22Rv1 (cell line): ENCODE measurements at regions not wholly inside any gene's neighbourhood (a gene's known extent, or its start where the extent isn't known, plus 50 kb on each side); places are given as distances from the start of the nearest gene placed in this dataset.

Source experiments
- H3K27ac ChIP-seq: fragments of 450-650 bp; 2 replicates; pipeline ENCODE4 v1.5.1; 2017
- CTCF ChIP-seq: fragments of 450-650 bp; IDR thresholded peaks from 2 replicates; pipeline ENCODE4 v1.5.1; 2017; ENCODE audit warnings: mild to moderate bottlenecking
- ZFX ChIP-seq: fragments of 450-650 bp; IDR thresholded peaks from 2 replicates; pipeline ENCODE4 v1.6.1; 2017; ENCODE audit warnings: antibody characterized with exemption, borderline replicate concordance

DNA sequence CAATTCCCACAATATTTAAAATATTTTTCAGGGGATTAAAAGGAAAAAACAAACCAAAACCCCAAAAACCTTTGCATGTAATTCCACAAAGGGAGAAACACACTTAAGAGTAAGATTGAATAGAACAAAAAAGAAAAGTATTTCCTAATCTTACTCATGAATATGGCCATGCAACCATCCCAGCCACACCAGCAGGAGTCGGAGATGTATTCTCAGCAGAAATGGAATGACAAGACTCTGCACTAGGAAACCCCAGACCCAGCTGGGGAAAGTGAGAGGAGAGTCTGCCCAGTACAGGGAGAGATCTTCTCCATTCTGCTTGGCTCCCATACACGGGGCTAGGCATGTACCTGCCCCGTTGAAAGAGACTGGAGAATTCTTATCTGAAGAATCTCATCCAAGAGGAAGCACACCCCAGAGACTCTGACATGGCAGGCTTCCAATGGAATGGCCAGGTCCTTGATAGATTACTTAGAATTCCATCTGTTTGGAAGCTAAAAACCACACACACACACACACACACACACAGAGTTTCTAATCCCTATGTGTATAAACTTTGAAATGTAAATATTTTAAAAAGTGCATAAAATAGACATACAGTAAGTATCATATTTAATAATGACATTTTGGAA, 118.8 kb downstream of the GADD45G start:
- no peak for TF ChIP-seq ZFX
- no peak for TF ChIP-seq CTCF
- no peak overlapping the region for H3K27ac ChIP-seq

- TF ChIP-seq ZFX (no peak), CTCF (no peak)
- no peak overlapping the region for H3K27ac ChIP-seq
Measured at GRCh38 chr9:89724659-89725058, 119.8 kb downstream of the GADD45G start.

GRCh38 chr9:89725271-89725670, 120.5 kb downstream of the GADD45G start:
- no peak overlapping the region for H3K27ac ChIP-seq
- no peak for TF ChIP-seq CTCF
- TF ChIP-seq ZFX: no peak

- H3K27ac ChIP-seq: no peak overlapping the region
- no peak for TF ChIP-seq ZFX
- TF ChIP-seq CTCF: no peak
Measured at GRCh38 chr9:89729954-89730530, 125.2 kb downstream of the GADD45G start.

DNA sequence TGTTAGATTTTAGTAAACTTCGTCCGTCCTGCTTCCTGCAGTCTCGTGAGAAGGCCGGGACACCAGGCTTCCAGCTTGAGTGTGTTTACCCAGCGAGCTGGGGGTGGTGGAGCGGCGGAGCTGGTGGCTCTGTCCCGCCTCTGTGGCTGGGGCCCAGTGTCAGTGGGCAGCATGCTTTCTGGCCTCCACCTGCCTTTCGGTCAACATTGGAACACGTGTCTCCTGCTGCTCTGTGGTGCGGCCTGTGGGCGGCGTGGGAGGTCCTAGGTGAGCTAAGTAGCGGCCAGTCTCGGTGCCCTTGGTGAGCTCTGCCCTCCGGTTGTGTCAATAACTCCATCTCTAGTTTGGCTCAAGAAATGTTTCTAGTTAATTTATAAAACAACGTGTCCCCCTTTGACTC, 125.9 kb downstream of the GADD45G start:
- no peak overlapping the region for H3K27ac ChIP-seq
- no peak for TF ChIP-seq CTCF

DNA sequence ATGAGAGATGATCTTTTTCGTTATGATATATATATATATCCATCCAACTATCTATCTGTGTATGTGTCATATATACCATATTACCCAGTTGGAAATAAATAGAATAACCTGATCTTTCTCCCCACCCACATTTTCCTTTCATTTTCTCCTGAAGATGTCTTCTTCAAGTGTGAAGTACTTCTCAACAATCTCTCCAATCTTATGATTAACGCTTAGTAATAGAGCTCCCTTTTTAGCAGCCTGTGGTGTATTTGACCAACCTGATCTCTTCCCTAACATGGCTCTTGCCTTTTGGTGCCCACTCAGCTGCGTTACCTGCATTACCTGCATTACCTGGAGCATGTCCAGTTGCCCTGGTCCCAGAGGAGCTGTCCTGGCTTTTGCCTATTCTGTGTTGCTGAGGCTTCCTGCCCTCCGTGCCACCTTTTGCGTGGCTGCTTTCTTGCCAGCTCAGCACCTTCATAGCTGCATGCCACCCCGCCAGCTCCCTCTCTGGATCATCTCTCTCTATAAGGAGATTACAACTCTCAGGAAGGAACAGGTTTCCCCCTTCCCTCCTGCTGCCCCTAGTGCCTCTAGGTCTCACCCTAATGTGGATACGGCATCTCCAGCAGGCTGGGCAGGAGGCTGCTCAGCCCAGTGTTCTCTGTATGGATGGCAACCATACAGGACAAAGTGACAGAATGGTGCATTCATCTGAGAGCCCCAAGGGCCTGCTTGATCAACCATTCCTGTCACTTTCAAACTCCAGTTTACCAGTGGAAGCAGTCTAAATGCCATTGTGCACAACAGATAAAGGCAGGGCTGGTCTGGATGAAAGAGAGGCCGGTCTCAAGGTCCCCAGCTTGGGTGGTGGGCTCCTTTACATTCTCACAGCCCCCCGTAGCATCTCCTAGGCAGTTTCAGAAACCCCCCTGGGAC, 126.7 kb downstream of the GADD45G start:
- TF ChIP-seq CTCF (no peak), ZFX (no peak)

More for the DNA sequence above, 126.7 kb downstream of the GADD45G start:
- peak overlapping the region; percentile 17; the same call in 1 of the 2 replicates for H3K27ac ChIP-seq
